ENCODE measurements at regions not wholly inside any gene's neighbourhood (a gene's known extent, or its start where the extent isn't known, plus 50 kb on each side); places are given as distances from the start of the nearest gene placed in this dataset.
"Not testable (repeated sequence)": the region's sequence is repeated elsewhere in the genome, so short reads cannot be mapped to it uniquely, and the experiment has no call there.

GRCh38 chr6:154938221-154938580 is 56.9 kb upstream of the TIAM2 start (continued):
- no peak for TF ChIP-seq MEIS2 (IDR thresholded peaks at IDR 0.05; ENCODE audit: partially characterized antibody)
- TF ChIP-seq ZNF592 (IDR thresholded peaks at IDR 0.05): no peak

- H2AFZ ChIP-seq (ENCODE audit: low read depth, low read length); H3K4me1 ChIP-seq (replicated peaks in 1 of 2; ENCODE audit: control insufficient read depth in 2 of 2, insufficient read depth in 2 of 2, low read length in 2 of 2); H4K20me1 ChIP-seq (replicated peaks; ENCODE audit: control insufficient read depth, insufficient read depth, low read length); H3K9me1 ChIP-seq (ENCODE audit: control insufficient read depth, insufficient read depth, low read length); intact Hi-C loops (cut with micrococcal nuclease); H3K9ac ChIP-seq (ENCODE audit: insufficient read depth in 1 of 2, low read depth in 2 of 2, low read length in 2 of 2); H3K27ac ChIP-seq (ENCODE audit: extremely low read depth, low read depth, low read length); CTCF ChIA-PET (ENCODE audit: low intra/inter-chr PET ratio); POLR2A ChIA-PET; H3K4me3 ChIP-seq; H3K4me2 ChIP-seq (ENCODE audit: insufficient read depth, low read length); in situ Hi-C loops (cut with MboI); BruUV-seq (replicated peaks); DNase-seq (ENCODE audit: extremely low read depth in 1 of 4, low spot score in 3 of 4); H3K79me2 ChIP-seq (ENCODE audit: control insufficient read depth, insufficient read depth, low read length); H3K9me3 ChIP-seq (replicated peaks; ENCODE audit: control insufficient read depth, insufficient read depth, low read depth, low read length); FAIRE-seq; ATAC-seq; H3K27me3 ChIP-seq (ENCODE audit: control insufficient read depth in 2 of 2, insufficient read depth in 2 of 2, low read length in 2 of 2); H3K36me3 ChIP-seq (ENCODE audit: control insufficient read depth, insufficient read depth, low read length): not testable (repeated sequence)
- 78% methylated on average over 16 of the region's 16 CpGs for WGBS (ENCODE audit: insufficient coverage, low coverage, missing lambda C conversion rate)
These were observed 56.3 kb upstream of the TIAM2 start for GRCh38 chr6:154938727-154939285.

All from K562 (cell line).